Brain microvascular endothelial cell (primary cell): ENCODE measurements at regions not wholly inside any gene's neighbourhood (a gene's known extent, or its start where the extent isn't known, plus 50 kb on each side); places are given as distances from the start of the nearest gene placed in this dataset.

Experiments used
- DNase-seq: peaks from one replicate; pipeline ENCODE4 v3.0.0-alpha.2; 2020
- H3K27ac ChIP-seq: fragments of 250-450 bp; sonication (Bioruptor Pico); 2 replicates; pipeline ENCODE4 v1.5.1; 2020; ENCODE audit warnings: mild to moderate bottlenecking, moderate library complexity
- H3K27me3 ChIP-seq: fragments of 250-450 bp; sonication (Bioruptor Pico); replicated peaks from 2 replicates; pipeline ENCODE4 v1.5.1; 2020; ENCODE audit warnings: mild to moderate bottlenecking
- H3K36me3 ChIP-seq: fragments of 250-450 bp; sonication (Bioruptor Pico); replicated peaks from 2 replicates; pipeline ENCODE4 v1.5.1; 2020; ENCODE audit warnings: mild to moderate bottlenecking
- H3K4me3 ChIP-seq: 2 replicates; pipeline ENCODE4 v1.5.1; 2011; ENCODE audit warnings: low read depth, mild to moderate bottlenecking, control low read depth, low read length, moderate library complexity
- CTCF ChIP-seq: IDR thresholded peaks from 2 replicates; pipeline ENCODE4 v1.5.1; 2011; ENCODE audit warnings: low read depth, mild to moderate bottlenecking, moderate library complexity, low read length, control low read depth, inconsistent platforms; ENCODE audit errors: missing control alignments
- in situ Hi-C: cut with HindIII; loops from 2 replicates; pipeline ENCODE4 v1.10.0; 2017; ENCODE audit warnings: low sequenced_read_pairs, low pct_ligation_motif_present

- in situ Hi-C loops = no loop called here
- H3K27me3 ChIP-seq = no peaks in the 10 kb centered on the region
- no peaks in the 10 kb centered on the region for H3K36me3 ChIP-seq
- DNase-seq = no peak
- H3K4me3 ChIP-seq = no peak overlapping the region
- no peak for TF ChIP-seq CTCF
- H3K27ac ChIP-seq = no peak overlapping the region
Observed at GRCh38 chr4:119873794-119874325, 192.8 kb downstream of the MAD2L1 start.

GRCh38 chr4:119873132-119873531 lies 193.5 kb downstream of the MAD2L1 start:
- in situ Hi-C loops = no loop called here
- Histone ChIP-seq H3K27ac (no peak overlapping the region), H3K27me3 (no peaks in the 10 kb centered on the region), H3K4me3 (no peak overlapping the region), H3K36me3 (no peaks in the 10 kb centered on the region)
- no peak for TF ChIP-seq CTCF
- no peak for DNase-seq

- DNase-seq = no peak
- Histone ChIP-seq H3K4me3 (no peak overlapping the region), H3K36me3 (no peaks in the 10 kb centered on the region), H3K27me3 (no peaks in the 10 kb centered on the region), H3K27ac (no peak overlapping the region)
- TF ChIP-seq CTCF = no peak
- in situ Hi-C loops = no loop called here
Observed at GRCh38 chr4:119872371-119873016, 194.2 kb downstream of the MAD2L1 start.

- in situ Hi-C loops = no loop called here
- Histone ChIP-seq H3K27me3 (no peaks in the 10 kb centered on the region), H3K4me3 (no peak overlapping the region), H3K27ac (no peak overlapping the region), H3K36me3 (no peaks in the 10 kb centered on the region)
- TF ChIP-seq CTCF = no peak
- no peak for DNase-seq
Observed at GRCh38 chr4:119870856-119871255, 195.8 kb downstream of the MAD2L1 start.

GRCh38 chr4:119865789-119866188 lies 200.9 kb downstream of the MAD2L1 start:
- H3K27ac ChIP-seq = no peak overlapping the region
- H3K36me3 ChIP-seq = no peaks in the 10 kb centered on the region
- in situ Hi-C loops = no loop called here
- no peaks in the 10 kb centered on the region for H3K27me3 ChIP-seq
- no peak for DNase-seq
- TF ChIP-seq CTCF = no peak
- H3K4me3 ChIP-seq = no peak overlapping the region

GRCh38 chr4:119865389-119865788 lies 201.3 kb downstream of the MAD2L1 start:
- Histone ChIP-seq H3K27me3 (no peaks in the 10 kb centered on the region), H3K4me3 (no peak overlapping the region), H3K36me3 (no peaks in the 10 kb centered on the region), H3K27ac (no peak overlapping the region)
- TF ChIP-seq CTCF = no peak
- DNase-seq = no peak
- in situ Hi-C loops = no loop called here
